GM08714 (cell line): ENCODE measurements at regions not wholly inside any gene's neighbourhood (a gene's known extent, or its start where the extent isn't known, plus 50 kb on each side); places are given as distances from the start of the nearest gene placed in this dataset.
"Not testable (repeated sequence)": the region's sequence is repeated elsewhere in the genome, so short reads cannot be mapped to it uniquely, and the experiment has no call there.

ENCODE experiments used
- H3K4me3 ChIP-seq: fragments of 200-500 bp; sonication (Bioruptor generic); 2 replicates; pipeline ENCODE4 v1.5.1; 2014; ENCODE audit warnings: mild to moderate bottlenecking, low read length, inconsistent platforms
- ZNF274 ChIP-seq: IDR thresholded peaks from 2 replicates; pipeline ENCODE4 v1.6.1; 2012; ENCODE audit warnings: mild to moderate bottlenecking, low read depth, low read length

GRCh38 chr6:140462453-140463311 is 1088.2 kb upstream of the CITED2 start:
- no peak for TF ChIP-seq ZNF274
- H3K4me3 ChIP-seq, result no peak overlapping the region

- no peak for TF ChIP-seq ZNF274
- H3K4me3 ChIP-seq, result no peak overlapping the region
Measured at GRCh38 chr6:140462076-140462452, 1087.6 kb upstream of the CITED2 start.

- no peak for TF ChIP-seq ZNF274
- no peak overlapping the region for H3K4me3 ChIP-seq
Measured at GRCh38 chr6:140460267-140460666, 1085.8 kb upstream of the CITED2 start.

GRCh38 chr6:140459209-140459608 is 1084.8 kb upstream of the CITED2 start:
- H3K4me3 ChIP-seq, result no peak overlapping the region
- TF ChIP-seq ZNF274, result no peak

GRCh38 chr6:140446241-140446640 is 1071.8 kb upstream of the CITED2 start:
- no peak overlapping the region for H3K4me3 ChIP-seq
- TF ChIP-seq ZNF274, result no peak

- TF ChIP-seq ZNF274, result no peak
- no peak overlapping the region for H3K4me3 ChIP-seq
Measured at GRCh38 chr6:140445474-140446004, 1071.1 kb upstream of the CITED2 start.

GRCh38 chr6:140443112-140443511 is 1068.7 kb upstream of the CITED2 start:
- H3K4me3 ChIP-seq, result not testable (repeated sequence)

GRCh38 chr6:140441256-140441655 is 1066.8 kb upstream of the CITED2 start:
- no peak overlapping the region for H3K4me3 ChIP-seq
- no peak for TF ChIP-seq ZNF274

- no peak overlapping the region for H3K4me3 ChIP-seq
- TF ChIP-seq ZNF274, result no peak
Measured at GRCh38 chr6:140440223-140440835, 1065.9 kb upstream of the CITED2 start.

GRCh38 chr6:140438346-140438735 is 1063.9 kb upstream of the CITED2 start:
- TF ChIP-seq ZNF274, result no peak

GRCh38 chr6:140437619-140438345 is 1063.3 kb upstream of the CITED2 start:
- no peak overlapping the region for H3K4me3 ChIP-seq
- no peak for TF ChIP-seq ZNF274

More at GRCh38 chr6:140438346-140438735, 1063.9 kb upstream of the CITED2 start:
- H3K4me3 ChIP-seq, result no peak overlapping the region

GRCh38 chr6:140436023-140436811 is 1061.8 kb upstream of the CITED2 start:
- no peak overlapping the region for H3K4me3 ChIP-seq

GRCh38 chr6:140434761-140435160 is 1060.3 kb upstream of the CITED2 start:
- no peak overlapping the region for H3K4me3 ChIP-seq
- TF ChIP-seq ZNF274, result no peak

More at GRCh38 chr6:140436023-140436811, 1061.8 kb upstream of the CITED2 start:
- no peak for TF ChIP-seq ZNF274

- H3K4me3 ChIP-seq, result no peak overlapping the region
- no peak for TF ChIP-seq ZNF274
Measured at GRCh38 chr6:140433072-140433471, 1058.6 kb upstream of the CITED2 start.
